NCI-H1105 (cell line): ENCODE measurements at regions not wholly inside any gene's neighbourhood (a gene's known extent, or its start where the extent isn't known, plus 50 kb on each side); places are given as distances from the start of the nearest gene placed in this dataset.

Experiments used
- DNase-seq: peaks from one replicate; lab custom pipeline; 2025; lab: John Stamatoyannopoulos, UW

- DNase-seq: no peak
Observed at GRCh38 chr6:108751851-108752732, 96.1 kb upstream of the ARMC2 start.

GRCh38 chr6:108752733-108753590, 95.3 kb upstream of the ARMC2 start:
- DNase-seq: no peak

- DNase-seq: no peak
Observed at GRCh38 chr6:108755257-108756240, 92.7 kb upstream of the ARMC2 start.

- DNase-seq: no peak
Observed at GRCh38 chr6:108757357-108757756, 90.9 kb upstream of the ARMC2 start.

DNA sequence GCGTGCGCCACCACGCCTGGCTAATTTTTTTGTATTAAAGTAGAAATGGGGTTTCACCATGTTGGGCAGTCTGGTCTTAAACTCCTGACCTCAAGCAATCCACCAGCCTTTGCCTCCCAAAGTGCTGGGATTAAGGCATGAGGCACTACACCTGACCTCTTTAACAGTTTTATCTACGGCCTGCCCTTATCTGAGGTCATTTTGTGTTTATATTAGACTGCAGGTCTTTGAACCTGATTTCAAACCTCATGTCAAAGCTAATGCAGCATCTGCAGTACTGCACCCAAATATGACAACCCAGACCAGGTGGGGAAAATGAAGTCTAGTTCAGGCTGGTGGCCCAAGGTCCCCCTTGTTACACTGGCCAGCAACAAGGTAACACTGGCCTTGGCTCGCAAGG, 89.3 kb upstream of the ARMC2 start:
- no peak for DNase-seq

DNA sequence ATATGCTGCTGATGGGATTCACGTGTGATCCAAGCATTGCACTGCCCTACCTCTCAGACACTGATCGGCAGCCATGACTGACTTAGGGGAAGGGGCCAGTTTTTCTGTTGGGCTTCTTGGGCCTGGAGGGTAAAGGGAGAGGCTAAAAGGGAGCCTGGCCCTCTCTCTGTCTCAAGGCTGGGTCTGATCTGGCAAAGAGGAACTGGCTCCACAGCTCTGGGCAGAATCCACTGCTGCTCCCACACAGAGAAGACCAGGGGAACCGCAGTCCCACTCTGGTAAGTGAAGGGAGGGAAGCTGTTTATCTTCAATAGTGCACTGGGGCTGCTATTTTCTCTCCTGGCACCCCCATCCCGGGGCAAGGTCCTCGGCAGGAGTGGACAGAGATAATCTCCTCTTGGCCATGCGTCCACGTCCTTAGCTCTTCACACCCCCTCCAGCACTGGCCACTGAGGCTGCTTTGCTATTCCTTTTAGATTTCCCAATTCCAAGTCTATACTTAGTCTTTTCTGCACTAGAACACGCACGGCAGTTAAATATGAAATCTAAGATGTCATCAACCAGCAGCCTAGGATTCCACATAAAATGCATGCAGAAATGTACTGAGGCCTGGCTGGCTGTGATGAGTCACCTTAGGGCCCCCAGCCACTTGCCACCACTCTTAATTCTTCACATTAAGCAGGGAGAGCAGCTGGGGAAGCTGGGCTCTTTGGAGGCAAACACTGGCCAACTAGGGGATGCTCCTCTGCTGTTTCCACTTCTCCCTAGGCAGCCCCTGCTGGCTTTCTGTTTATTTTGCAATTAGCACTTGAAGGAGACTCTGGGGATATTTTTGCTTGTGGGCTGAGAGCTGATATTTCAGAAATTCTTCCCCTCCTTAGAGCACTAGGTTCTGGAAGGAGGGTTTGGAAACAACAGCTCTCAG, 87.8 kb upstream of the ARMC2 start:
- no peak for DNase-seq

- DNase-seq: no peak
Observed at GRCh38 chr6:108762394-108762793, 85.8 kb upstream of the ARMC2 start.

DNA sequence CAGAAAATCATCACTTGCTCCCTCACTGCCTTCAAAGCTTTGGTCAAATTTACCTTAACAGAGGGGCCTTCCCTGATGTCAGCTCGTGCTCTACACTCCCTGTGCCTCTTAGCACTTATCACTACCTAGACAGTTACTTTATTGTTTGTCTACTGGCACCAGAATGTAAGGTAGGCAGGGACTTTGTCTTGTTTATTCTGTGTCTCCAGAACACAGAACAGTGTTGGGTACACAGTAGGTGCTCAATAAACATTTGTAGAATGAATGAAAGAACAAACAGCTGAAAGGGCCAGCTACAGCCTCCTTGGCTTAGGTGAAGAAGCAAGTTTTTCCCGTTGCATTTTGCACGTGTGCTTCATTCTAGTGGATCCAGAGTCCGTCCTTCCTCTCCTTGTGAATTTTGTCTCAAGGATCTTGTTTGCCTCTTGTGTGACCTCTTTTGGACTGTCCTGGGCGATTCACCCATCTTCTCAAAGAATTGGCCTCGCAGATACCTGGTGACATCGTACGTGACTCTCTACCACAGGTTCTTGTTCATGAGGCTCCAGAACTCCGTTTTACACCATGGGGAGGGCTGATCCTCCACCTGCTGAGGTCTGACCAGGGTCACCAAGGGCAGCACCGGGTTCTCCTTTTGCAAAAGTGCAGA, 84.2 kb upstream of the ARMC2 start:
- no peak for DNase-seq

DNA sequence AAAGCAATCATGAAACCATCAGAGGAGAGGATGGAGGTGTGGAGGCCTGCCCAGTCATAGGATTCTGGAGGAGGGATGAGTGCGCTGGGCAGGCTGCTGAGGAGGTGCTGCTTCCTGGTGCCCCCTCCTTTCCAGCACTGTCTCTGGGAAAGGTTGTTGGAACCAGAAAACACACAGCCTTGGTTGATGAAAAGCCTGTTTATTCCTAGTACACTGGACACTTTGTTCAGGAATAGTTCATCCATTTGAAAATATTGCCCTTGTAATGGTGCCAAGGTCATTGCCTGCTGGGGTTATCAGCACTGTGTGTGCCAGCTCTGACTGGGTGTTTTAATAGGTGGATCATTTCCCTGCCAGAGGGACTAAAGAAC, 83.7 kb upstream of the ARMC2 start:
- no peak for DNase-seq

DNA sequence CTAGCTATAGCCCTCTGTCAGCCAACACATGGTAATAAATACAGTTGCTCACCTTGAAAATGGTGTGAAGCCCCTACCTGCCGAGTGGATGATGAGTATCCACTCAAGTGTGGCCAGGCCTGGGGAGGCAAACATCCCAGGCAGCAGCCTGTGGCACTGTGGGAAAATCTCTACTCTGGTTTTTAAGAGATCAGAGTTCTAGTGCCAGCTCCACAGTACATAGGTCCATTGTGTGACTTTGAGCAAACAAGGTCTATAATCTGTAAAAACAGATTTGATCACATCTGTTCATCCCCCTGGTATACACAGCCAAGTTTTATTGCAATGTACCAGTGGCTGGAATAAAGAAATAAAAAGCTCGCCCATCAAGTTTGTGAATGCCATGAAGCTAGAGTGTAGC, 82.7 kb upstream of the ARMC2 start:
- no peak for DNase-seq

DNA sequence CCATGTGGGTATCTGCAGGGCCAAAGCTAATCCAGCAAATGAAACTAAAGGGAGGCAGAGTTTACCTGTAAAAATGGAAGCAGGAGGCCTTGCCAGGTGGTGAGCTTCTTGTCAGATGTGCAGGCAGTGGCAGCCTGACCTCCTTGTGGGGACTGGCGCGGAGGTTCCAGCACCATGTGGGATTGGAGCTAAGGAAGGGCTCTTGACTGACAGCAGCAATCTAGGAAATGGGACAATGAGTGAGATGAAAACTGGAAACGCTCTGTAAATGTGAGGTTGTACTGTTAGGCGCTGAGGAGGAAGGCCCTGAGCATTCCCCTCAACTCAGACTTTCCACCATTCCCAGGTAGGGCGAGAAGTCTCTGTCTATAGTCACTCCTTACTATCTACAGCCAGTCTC, 81.8 kb upstream of the ARMC2 start:
- DNase-seq: no peak

DNA sequence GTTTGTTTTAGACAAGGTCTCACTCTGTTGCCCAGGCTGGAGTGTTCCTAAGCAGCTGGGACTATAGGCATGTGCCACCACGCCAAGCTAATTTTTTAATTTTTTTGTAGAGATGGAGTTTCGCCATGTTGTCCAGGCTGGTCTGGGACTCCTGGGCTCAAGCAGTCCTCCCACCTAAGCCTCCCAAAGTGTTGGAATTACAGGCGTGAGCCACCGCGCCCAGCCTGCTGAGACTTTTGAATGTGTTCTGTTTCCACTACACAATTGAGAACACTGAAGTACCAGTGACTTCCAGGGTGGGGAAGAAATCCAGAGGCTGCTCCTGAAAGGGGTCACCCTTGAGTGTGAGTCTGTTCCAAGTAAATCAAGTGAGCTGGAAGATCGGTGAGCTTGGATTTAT, 81.3 kb upstream of the ARMC2 start:
- DNase-seq: no peak

DNA sequence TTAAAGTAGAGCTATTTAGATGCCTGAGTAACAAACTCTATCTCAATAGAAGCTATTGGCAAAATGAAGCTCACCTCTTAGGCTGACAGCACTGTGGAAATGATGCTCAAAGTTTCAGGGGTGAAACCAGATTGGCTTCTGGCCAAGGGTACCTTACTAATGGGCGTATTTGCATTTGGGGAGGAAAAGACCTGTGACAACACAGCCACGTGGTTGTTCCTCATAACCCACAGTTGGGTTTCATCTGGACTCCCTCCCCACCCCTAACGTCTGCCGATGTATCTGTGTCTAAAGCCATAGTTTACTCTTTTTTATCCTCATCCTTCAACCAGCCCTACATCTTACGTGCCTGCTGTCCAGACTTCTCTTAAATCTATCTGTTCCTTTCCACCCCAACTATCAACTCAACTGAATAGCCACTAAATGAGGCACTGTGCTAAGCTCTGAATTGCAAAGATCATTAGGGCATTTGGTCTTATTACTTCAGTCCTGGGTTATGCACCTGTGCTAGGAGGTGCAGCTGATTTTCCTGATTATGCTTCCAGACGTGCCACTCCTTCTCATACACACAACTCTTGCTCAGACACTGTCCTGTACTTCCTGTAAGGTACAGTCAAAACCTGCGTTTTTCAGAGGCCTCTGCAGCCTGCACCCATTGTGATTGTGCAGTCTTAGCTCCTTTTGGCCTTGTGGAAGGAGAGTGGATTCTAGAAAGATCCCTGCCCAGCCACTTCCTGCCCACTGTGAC, 80.6 kb upstream of the ARMC2 start:
- DNase-seq: no peak

- DNase-seq: no peak
Observed at GRCh38 chr6:108768166-108768555, 80.1 kb upstream of the ARMC2 start.

DNA sequence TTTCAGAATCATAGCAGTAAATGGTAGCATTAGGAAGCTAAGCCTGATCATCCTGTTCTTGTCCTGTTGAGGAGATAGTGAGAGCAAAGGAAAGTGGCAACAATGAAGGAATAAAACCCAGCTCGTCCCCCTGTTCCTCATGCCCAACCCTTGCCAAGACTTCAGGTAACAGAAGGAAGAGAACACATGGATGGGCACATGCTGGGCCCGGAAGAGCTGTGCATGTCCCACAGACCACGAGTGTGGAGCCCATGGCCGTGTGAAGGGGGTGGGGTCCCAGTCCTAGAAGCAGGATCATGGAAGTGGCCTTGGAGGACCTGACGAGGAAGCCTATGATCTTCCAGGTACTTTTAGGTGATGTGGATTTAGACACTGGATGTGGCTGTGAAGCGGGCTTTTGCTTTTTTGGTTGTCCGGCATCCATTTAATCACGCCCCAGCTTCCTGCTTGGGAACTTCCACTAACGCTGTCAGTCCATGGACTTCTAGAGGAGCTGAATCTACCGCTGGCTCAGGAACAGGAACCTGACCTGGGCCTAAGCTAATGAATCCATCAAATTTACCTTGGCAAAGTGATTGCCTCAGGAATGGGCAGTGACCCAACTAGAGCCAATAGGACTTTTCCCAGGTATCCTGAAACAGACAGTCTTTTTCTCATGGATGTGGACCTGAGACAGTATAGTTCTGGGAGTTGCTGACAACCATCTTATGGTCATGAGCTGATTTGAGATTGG, 79.3 kb upstream of the ARMC2 start:
- no peak for DNase-seq

DNA sequence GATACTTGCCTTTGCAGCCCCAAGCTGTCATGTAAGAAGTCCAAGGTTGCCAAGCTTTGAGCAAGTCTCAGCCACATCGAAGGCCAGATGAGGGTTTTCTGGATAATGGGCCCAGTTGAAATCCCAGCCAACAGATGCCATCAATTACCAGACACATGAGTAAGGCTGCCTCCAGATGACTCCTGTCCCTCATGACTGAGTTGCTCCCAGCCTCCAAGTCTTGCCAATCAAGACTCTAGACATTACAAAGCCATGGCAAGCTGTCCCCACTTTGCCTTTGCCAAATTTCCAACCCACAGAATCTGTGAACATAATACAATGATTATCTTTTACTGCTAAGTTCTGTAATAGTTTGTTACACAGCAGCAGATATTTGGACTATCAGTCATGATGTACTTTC, 76.8 kb upstream of the ARMC2 start:
- no peak for DNase-seq

DNA sequence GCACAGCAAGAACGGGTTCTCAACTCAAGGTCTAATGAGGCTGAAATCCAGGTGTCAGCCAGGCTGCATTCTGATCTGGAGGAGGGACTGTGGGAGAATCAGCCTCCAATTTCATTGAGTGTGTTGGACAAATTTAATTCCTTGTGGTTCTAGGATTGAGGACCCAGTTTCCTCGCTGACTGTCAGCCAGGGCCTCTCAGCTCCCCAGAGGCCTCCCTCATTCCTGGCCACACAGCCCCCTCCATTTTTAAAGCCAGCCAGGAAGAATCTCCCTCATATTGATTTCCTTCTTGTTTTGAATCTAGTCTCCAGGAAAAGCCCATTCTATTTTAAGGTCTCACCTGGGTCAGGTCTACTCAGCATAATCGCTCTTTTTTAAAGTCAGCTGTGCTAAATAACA, 73.7 kb upstream of the ARMC2 start:
- no peak for DNase-seq

- no peak for DNase-seq
Observed at GRCh38 chr6:108777536-108777935, 70.7 kb upstream of the ARMC2 start.
